PC-3 (cell line): ENCODE measurements at regions not wholly inside any gene's neighbourhood (a gene's known extent, or its start where the extent isn't known, plus 50 kb on each side); places are given as distances from the start of the nearest gene placed in this dataset.

Source experiments
- ATAC-seq: fragments of 200-7000 bp; cut with Tn5 transposase; 2 replicates; pipeline ENCODE4 v1.9.1; 2020; ENCODE audit warnings: mild to moderate bottlenecking, moderate library complexity
- BruUV-seq: library from RNA; stranded (reverse); fragments of 400-500 nt; replicated peaks from 2 replicates; lab custom pipeline; 2021; lab: Mats Ljungman, UMichigan
- CTCF ChIA-PET: fragments of 300-600 bp; sonication (Branson Sonifier 250); formaldehyde crosslinking; loops from one replicate; lab custom pipeline; 2022; ENCODE audit warnings: antibody characterized with exemption; lab: Charles Lee
- POLR2A ChIA-PET: fragments of 300-600 bp; sonication (Branson Sonifier 250); formaldehyde crosslinking; loops from one replicate; lab custom pipeline; 2022; ENCODE audit warnings: antibody characterized with exemption; ENCODE audit not compliant: unreplicated experiment; lab: Charles Lee
- DNase-seq: peaks from one replicate; pipeline ENCODE4 v3.0.0-alpha.2; 2015
- H2AFZ ChIP-seq: fragments of 300-600 bp; sonication (generic); 2 replicates; pipeline ENCODE4 v1.6.0; 2016; ENCODE audit warnings: antibody characterized with exemption, low read length
- H3F3A ChIP-seq: fragments of 300-600 bp; sonication (generic); one replicate; pipeline ENCODE4 v1.6.0; 2017; ENCODE audit warnings: antibody characterized with exemption, low read length, control low read depth, mild to moderate bottlenecking; ENCODE audit not compliant: unreplicated experiment
- H3K27ac ChIP-seq: fragments of 300-600 bp; sonication (generic); 2 replicates; pipeline ENCODE4 v1.5.1; 2016; ENCODE audit warnings: mild to moderate bottlenecking, low read length
- H3K27me3 ChIP-seq: fragments of 300-600 bp; sonication (generic); 2 replicates; pipeline ENCODE4 v1.6.1; 2016; ENCODE audit warnings: low read length, mixed read lengths
- H3K36me3 ChIP-seq: fragments of 300-600 bp; sonication (generic); 2 replicates; pipeline ENCODE4 v1.6.1; 2016; ENCODE audit warnings: low read depth, mixed run types, low read length, mixed read lengths
- H3K4me1 ChIP-seq: fragments of 300-600 bp; sonication (generic); 2 replicates; pipeline ENCODE4 v1.5.1; 2016; ENCODE audit warnings: low read length; ENCODE audit not compliant: insufficient read depth
- H3K4me2 ChIP-seq: fragments of 300-600 bp; sonication (generic); 2 replicates; pipeline ENCODE4 v1.6.0; 2016; ENCODE audit warnings: low read length
- H3K4me3 ChIP-seq: fragments of 300-600 bp; sonication (generic); 2 replicates; pipeline ENCODE4 v1.5.1; 2016; ENCODE audit warnings: mild to moderate bottlenecking, low read length, mixed read lengths
- H3K79me2 ChIP-seq: fragments of 300-600 bp; sonication (generic); 2 replicates; pipeline ENCODE4 v1.6.1; 2017; ENCODE audit warnings: low read length, mixed read lengths
- H3K9ac ChIP-seq: fragments of 300-600 bp; sonication (generic); 2 replicates; pipeline ENCODE4 v1.6.0; 2016; ENCODE audit warnings: mild to moderate bottlenecking, low read length
- H3K9me2 ChIP-seq: fragments of 300-600 bp; sonication (generic); replicated peaks from 2 replicates; pipeline ENCODE4 v1.6.1; 2016; ENCODE audit warnings: mixed run types, low read length, mixed read lengths
- H3K9me3 ChIP-seq: fragments of 300-600 bp; sonication (generic); 2 replicates; pipeline ENCODE4 v1.6.1; 2016; ENCODE audit warnings: low read length, mixed read lengths
- H4K20me1 ChIP-seq: fragments of 300-600 bp; sonication (generic); 2 replicates; pipeline ENCODE4 v1.6.1; 2016; ENCODE audit warnings: low read length, mixed read lengths
- EZH2 ChIP-seq: fragments of 300-600 bp; sonication (generic); IDR thresholded peaks from one replicate; pipeline ENCODE4 v1.6.1; 2017; ENCODE audit warnings: antibody characterized with exemption, mild to moderate bottlenecking, low read length; ENCODE audit not compliant: unreplicated experiment
- EZH2phosphoT487 ChIP-seq: fragments of 300-600 bp; sonication (generic); IDR thresholded peaks from 2 replicates; pipeline ENCODE4 v1.6.1; 2018; ENCODE audit warnings: mild to moderate bottlenecking, antibody characterized with exemption, low read length, borderline replicate concordance
- intact Hi-C: fragments of 100-400 bp; cut with micrococcal nuclease; formaldehyde crosslinking; loops from 2 replicates; pipeline ENCODE4 v1.9.0; 2023
- TF ChIP-seq, protein P1 (sequence below): fragments of 300-600 bp; sonication (generic); conservative IDR thresholded peaks from 2 replicates; pipeline ENCODE4 v1.5.1; 2017; ENCODE audit warnings: antibody characterized with exemption, low read depth, mild to moderate bottlenecking, low read length

DNA sequence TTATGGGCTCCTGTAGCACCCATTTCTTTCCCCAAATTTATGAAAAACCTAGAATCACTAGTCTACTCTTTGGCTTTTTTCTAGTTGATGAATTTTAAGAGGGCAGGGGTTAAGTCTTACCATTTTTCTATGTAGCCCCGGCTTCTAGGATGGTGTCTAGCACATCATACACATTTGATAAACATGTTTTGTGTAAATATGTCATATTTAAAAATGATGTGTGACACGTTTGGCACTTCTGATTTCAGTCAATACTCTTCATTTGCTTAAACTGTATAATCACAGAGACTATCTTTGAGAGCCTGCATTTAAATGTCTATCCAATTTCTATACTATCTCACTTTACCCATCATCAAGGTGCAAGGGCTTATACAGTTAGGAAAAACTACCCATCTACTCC, 331.1 kb downstream of the TDRD15 start:
- DNase-seq (no peak), ATAC-seq (no peak)
- no TSS peak for BruUV-seq
- Histone ChIP-seq H3K27ac (no peak overlapping the region), H3K4me2 (no peak overlapping the region), H3K4me1 (no peaks in the 10 kb centered on the region), H3K9ac (no peak overlapping the region), H3F3A (no peaks in the 10 kb centered on the region), H4K20me1 (no peaks in the 10 kb centered on the region), H3K27me3 (no peaks in the 10 kb centered on the region), H3K9me3 (no peaks in the 10 kb centered on the region; the same call in none of the 2 replicates), H3K9me2 (no peaks in the 10 kb centered on the region), H3K36me3 (no peaks in the 10 kb centered on the region), H3K79me2 (no peaks in the 10 kb centered on the region), H3K4me3 (no peak overlapping the region), H2AFZ (no peak overlapping the region)
- ChIA-PET POLR2A (no interaction called here), CTCF (no interaction called here)
- TF ChIP-seq, protein P1, sequence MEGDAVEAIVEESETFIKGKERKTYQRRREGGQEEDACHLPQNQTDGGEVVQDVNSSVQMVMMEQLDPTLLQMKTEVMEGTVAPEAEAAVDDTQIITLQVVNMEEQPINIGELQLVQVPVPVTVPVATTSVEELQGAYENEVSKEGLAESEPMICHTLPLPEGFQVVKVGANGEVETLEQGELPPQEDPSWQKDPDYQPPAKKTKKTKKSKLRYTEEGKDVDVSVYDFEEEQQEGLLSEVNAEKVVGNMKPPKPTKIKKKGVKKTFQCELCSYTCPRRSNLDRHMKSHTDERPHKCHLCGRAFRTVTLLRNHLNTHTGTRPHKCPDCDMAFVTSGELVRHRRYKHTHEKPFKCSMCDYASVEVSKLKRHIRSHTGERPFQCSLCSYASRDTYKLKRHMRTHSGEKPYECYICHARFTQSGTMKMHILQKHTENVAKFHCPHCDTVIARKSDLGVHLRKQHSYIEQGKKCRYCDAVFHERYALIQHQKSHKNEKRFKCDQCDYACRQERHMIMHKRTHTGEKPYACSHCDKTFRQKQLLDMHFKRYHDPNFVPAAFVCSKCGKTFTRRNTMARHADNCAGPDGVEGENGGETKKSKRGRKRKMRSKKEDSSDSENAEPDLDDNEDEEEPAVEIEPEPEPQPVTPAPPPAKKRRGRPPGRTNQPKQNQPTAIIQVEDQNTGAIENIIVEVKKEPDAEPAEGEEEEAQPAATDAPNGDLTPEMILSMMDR: no peak
- TF ChIP-seq EZH2phosphoT487 (no peak), EZH2 (no peak)
- intact Hi-C loops: no loop called here

DNA sequence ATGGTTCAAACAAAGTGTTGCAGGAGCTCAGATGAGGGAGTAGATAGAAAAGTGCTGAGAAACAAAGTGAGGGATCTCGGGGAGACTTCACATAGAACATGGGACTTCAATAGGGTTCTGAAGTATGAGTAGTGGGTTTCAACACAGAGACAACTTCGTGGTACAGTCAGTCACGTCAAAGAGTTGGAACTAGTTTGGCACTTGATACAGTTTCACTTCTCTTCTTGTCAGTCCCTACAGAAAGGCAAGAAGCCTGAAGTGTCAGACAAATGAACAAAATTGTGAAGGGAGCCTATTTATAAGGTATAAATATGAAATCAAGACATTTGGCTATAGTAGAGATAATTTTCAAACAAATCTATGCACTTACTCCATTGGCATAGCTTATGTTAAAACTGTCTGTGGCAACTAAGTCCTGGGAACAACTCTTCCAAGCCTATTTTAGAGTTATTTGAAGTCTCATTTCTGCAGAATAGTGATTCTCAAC, 338.0 kb downstream of the TDRD15 start:
- ChIA-PET CTCF (no interaction called here), POLR2A (no interaction called here)
- no peak for ATAC-seq
- no TSS peak for BruUV-seq
- intact Hi-C loops: no loop called here
- Histone ChIP-seq H3F3A (no peaks in the 10 kb centered on the region), H3K9ac (no peak overlapping the region), H3K27me3 (no peaks in the 10 kb centered on the region), H4K20me1 (no peaks in the 10 kb centered on the region), H3K4me2 (no peak overlapping the region), H3K27ac (no peak overlapping the region), H3K79me2 (no peaks in the 10 kb centered on the region), H3K36me3 (no peaks in the 10 kb centered on the region), H3K9me2 (no peaks in the 10 kb centered on the region), H3K4me1 (no peaks in the 10 kb centered on the region), H3K4me3 (no peak overlapping the region), H3K9me3 (no peaks in the 10 kb centered on the region; the same call in 1 of the 2 replicates), H2AFZ (no peak overlapping the region)
- DNase-seq: no peak
- TF ChIP-seq, protein P1: no peak
- TF ChIP-seq EZH2 (no peak), EZH2phosphoT487 (no peak)

DNA sequence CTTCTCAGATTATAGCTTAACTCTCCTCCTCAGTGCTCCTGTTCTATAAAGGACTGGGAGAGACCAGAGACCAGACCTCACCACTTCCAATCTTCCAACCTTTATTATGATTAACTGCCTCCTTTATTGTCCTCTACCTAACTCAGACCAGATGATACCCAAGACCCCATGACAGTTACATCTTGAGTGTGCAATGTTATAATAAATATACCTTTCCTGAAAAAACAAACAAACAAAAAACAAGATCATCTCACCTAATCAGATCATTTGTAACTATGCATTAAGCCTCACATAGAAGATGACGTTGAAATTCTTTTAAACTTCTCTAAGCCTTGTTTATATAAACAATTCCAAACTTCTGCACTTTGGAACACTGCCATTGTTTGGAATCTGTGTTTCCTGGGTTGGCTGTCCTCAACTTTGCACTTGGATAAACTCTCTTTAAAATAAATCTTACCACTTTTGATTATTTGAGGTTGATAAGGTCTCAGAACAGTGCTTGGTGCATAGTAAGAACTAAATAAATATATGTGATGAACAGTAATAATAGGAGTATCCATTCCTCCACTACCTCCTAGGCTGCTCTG, 342.7 kb downstream of the TDRD15 start:
- no peak for ATAC-seq
- POLR2A ChIA-PET: no interaction called here

More for the DNA sequence above, 342.7 kb downstream of the TDRD15 start:
- Histone ChIP-seq H2AFZ (no peak overlapping the region), H3K4me3 (no peak overlapping the region), H3K4me1 (no peaks in the 10 kb centered on the region), H3K27me3 (no peaks in the 10 kb centered on the region), H3K9ac (no peak overlapping the region), H3K36me3 (no peaks in the 10 kb centered on the region), H4K20me1 (no peaks in the 10 kb centered on the region), H3K79me2 (no peaks in the 10 kb centered on the region), H3K9me3 (0 out of 2 replicates have a peak, but pooled peaks cover 5% of the 10 kb centered on the region), H3K27ac (no peak overlapping the region), H3F3A (no peaks in the 10 kb centered on the region), H3K4me2 (no peak overlapping the region), H3K9me2 (no peaks in the 10 kb centered on the region)
- TF ChIP-seq EZH2phosphoT487: no peak
- no peak for TF ChIP-seq EZH2
- TF ChIP-seq, protein P1: no peak
- no peak for DNase-seq
- CTCF ChIA-PET: no interaction called here
- intact Hi-C loops: no loop called here
- BruUV-seq: no TSS peak
